HCT116 (cell line): ENCODE measurements at regions not wholly inside any gene's neighbourhood (a gene's known extent, or its start where the extent isn't known, plus 50 kb on each side); places are given as distances from the start of the nearest gene placed in this dataset.

Source experiments
- ATAC-seq: fragments of 200-7000 bp; cut with Tn5 transposase; 2 replicates; pipeline ENCODE4 v1.9.1; 2020; ENCODE audit warnings: mild to moderate bottlenecking, moderate library complexity
- BruUV-seq: library from RNA; stranded (reverse); fragments of 400-500 nt; replicated peaks from 2 replicates; lab custom pipeline; 2021; lab: Mats Ljungman, UMichigan
- CTCF ChIA-PET: fragments of 300-600 bp; sonication (Branson Sonifier 250); formaldehyde crosslinking; loops from one replicate; lab custom pipeline; 2021; ENCODE audit warnings: antibody characterized with exemption; lab: Charles Lee
- POLR2A ChIA-PET: fragments of 300-600, 350-600 bp; sonication (Branson Sonifier 250); formaldehyde crosslinking; loops from one replicate; lab custom pipeline; 2021; ENCODE audit warnings: antibody characterized with exemption; lab: Charles Lee
- RAD21 ChIA-PET, 2 experiments: fragments of 300-600 bp; sonication (Branson Sonifier 250); formaldehyde crosslinking; loops; one replicate each; lab custom pipeline; 2023; ENCODE audit warnings: low total read pairs in 2 of 2; ENCODE audit not compliant: uncharacterized antibody in 2 of 2, unreplicated experiment in 2 of 2, low non-redundant PET in 1 of 2; lab: Charles Lee
- DNase-seq: peaks from one replicate; pipeline ENCODE4 v3.0.0-alpha.2; 2010; ENCODE audit warnings: low read depth, low spot score
- H2AFZ ChIP-seq: fragments of 200-600 bp; shearing (Covaris generic), sonication (generic); 2 replicates; pipeline ENCODE4 v1.6.1; 2017; ENCODE audit warnings: low read depth, mixed run types, mixed read lengths, antibody characterized with exemption, low read length; ENCODE audit not compliant: poor library complexity, severe bottlenecking
- H3K27ac ChIP-seq: 2 replicates; pipeline ENCODE4 v1.5.1; 2012; ENCODE audit warnings: low read depth, low read length
- H3K27me3 ChIP-seq: fragments of 200-600 bp; sonication (generic); 2 replicates; pipeline ENCODE4 v1.6.1; 2016; ENCODE audit warnings: mixed run types, low read length, mixed read lengths; ENCODE audit not compliant: insufficient read depth
- H3K36me3 ChIP-seq, 2 experiments: fragments of 200-500 bp in 1 of 2; fragments of 200-600 bp in 1 of 2; sonication (Bioruptor generic) in 1 of 2; sonication (generic) in 1 of 2; 2 replicates each; pipeline versions ENCODE4 v1.5.1 to v1.6.1; 2014 to 2016; ENCODE audit warnings: low read length in 2 of 2, inconsistent platforms in 1 of 2, mixed read lengths in 1 of 2, mixed run types in 1 of 2; ENCODE audit not compliant: insufficient read depth in 2 of 2, control insufficient read depth in 1 of 2
- H3K4me1 ChIP-seq, 2 experiments: fragments of 200-600 bp in 1 of 2; sonication (generic) in 1 of 2; 2 replicates each; pipeline versions ENCODE4 v1.5.1 to v1.6.1; 2012 to 2017; ENCODE audit warnings: low read length in 2 of 2, inconsistent platforms in 1 of 2, mild to moderate bottlenecking in 1 of 2, mixed read lengths in 1 of 2, mixed run types in 1 of 2, moderate library complexity in 1 of 2; ENCODE audit not compliant: insufficient read depth in 2 of 2, control insufficient read depth in 1 of 2
- H3K4me2 ChIP-seq: fragments of 200-600 bp; sonication (generic); 2 replicates; pipeline ENCODE4 v1.6.1; 2017; ENCODE audit warnings: mixed run types, low read length, mixed read lengths
- H3K4me3 ChIP-seq, 2 experiments: fragments of 200-600 bp in 1 of 2; sonication (generic) in 1 of 2; replicated peaks in 1 of 2; 2 replicates each; pipeline ENCODE4 v1.5.1; 2011 to 2016; ENCODE audit warnings: low read length in 2 of 2, control low read depth in 1 of 2, low read depth in 1 of 2, mild to moderate bottlenecking in 1 of 2, mixed read lengths in 1 of 2, mixed run types in 1 of 2
- H3K79me2 ChIP-seq: fragments of 200-600 bp; sonication (generic); 2 replicates; pipeline ENCODE4 v1.6.1; 2017; ENCODE audit warnings: mild to moderate bottlenecking, mixed run types, low read length, moderate library complexity, mixed read lengths; ENCODE audit not compliant: insufficient read depth
- H3K9ac ChIP-seq: fragments of 200-600 bp; sonication (generic); 2 replicates; pipeline ENCODE4 v1.6.1; 2016; ENCODE audit warnings: low read length, mixed read lengths
- H3K9me2 ChIP-seq: fragments of 200-600 bp; sonication (generic), shearing (Covaris generic); 2 replicates; pipeline ENCODE4 v1.6.1; 2017; ENCODE audit warnings: mixed run types, mild to moderate bottlenecking, moderate library complexity; ENCODE audit not compliant: insufficient read depth
- H3K9me3 ChIP-seq, 2 experiments: fragments of 200-500 bp in 1 of 2; fragments of 200-600 bp in 1 of 2; sonication (Bioruptor generic) in 1 of 2; sonication (generic) in 1 of 2; 2 replicates each; pipeline ENCODE4 v1.6.1; 2014 to 2017; ENCODE audit warnings: low read length in 2 of 2, mixed read lengths in 2 of 2, inconsistent platforms in 1 of 2, low read depth in 1 of 2, mild to moderate bottlenecking in 1 of 2, mixed run types in 1 of 2, moderate library complexity in 1 of 2; ENCODE audit not compliant: control insufficient read depth in 1 of 2, insufficient read depth in 1 of 2
- H4K20me1 ChIP-seq: fragments of 200-600 bp; sonication (generic), shearing (Covaris generic); 2 replicates; pipeline ENCODE4 v1.6.1; 2017; ENCODE audit warnings: mixed run types, mild to moderate bottlenecking, moderate library complexity; ENCODE audit not compliant: insufficient read depth
- EGR1 ChIP-seq: IDR thresholded peaks from 2 replicates; pipeline ENCODE4 v1.6.1; 2012; ENCODE audit warnings: low read depth
- FOSL1 ChIP-seq: IDR thresholded peaks from 2 replicates; pipeline ENCODE4 v1.6.1; 2012; ENCODE audit warnings: low read depth
- JUND ChIP-seq: IDR thresholded peaks from 2 replicates; pipeline ENCODE4 v1.6.1; 2012
- RAD21 ChIP-seq: IDR thresholded peaks from 2 replicates; pipeline ENCODE4 v1.6.1; 2012; ENCODE audit warnings: low read depth, mild to moderate bottlenecking
- intact Hi-C: fragments of 100-400 bp; cut with micrococcal nuclease; formaldehyde crosslinking; loops from 2 replicates; pipeline ENCODE4 v1.10.0; 2022

GRCh38 chr10:4264209-4264865, 479.3 kb upstream of the KLF6 start:
- Histone ChIP-seq H3K27ac (no peak overlapping the region), H3K9me2 (no peaks in the 10 kb centered on the region), H3K4me1 (peaks cover 7 to 8% of the 10 kb centered on the region in 2 experiments; a peak in 3 of 4 replicates), H3K9me3 (no peaks in the 10 kb centered on the region), H3K4me3 (no peak overlapping the region), H3K36me3 (no peaks in the 10 kb centered on the region), H2AFZ (no peak overlapping the region), H3K79me2 (no peaks in the 10 kb centered on the region), H3K9ac (no peak overlapping the region), H3K4me2 (no peak overlapping the region), H3K27me3 (no peaks in the 10 kb centered on the region), H4K20me1 (no peaks in the 10 kb centered on the region)
- TF ChIP-seq FOSL1 (no peak), RAD21 (no peak)
- ChIA-PET RAD21 (no interaction called here), CTCF (no interaction called here), POLR2A (no interaction called here)
- DNase-seq (no peak), ATAC-seq (no peak)
- BruUV-seq, result no TSS peak
- intact Hi-C loops, result no loop called here

GRCh38 chr10:4263601-4263921, 478.6 kb upstream of the KLF6 start:
- no peak overlapping the region for H2AFZ ChIP-seq

More at GRCh38 chr10:4263601-4263921, 478.6 kb upstream of the KLF6 start:
- Histone ChIP-seq H3K4me2 (no peak overlapping the region), H3K4me3 (no peak overlapping the region), H3K9me2 (no peaks in the 10 kb centered on the region), H4K20me1 (no peaks in the 10 kb centered on the region), H3K27ac (no peak overlapping the region), H3K27me3 (no peaks in the 10 kb centered on the region), H3K36me3 (no peaks in the 10 kb centered on the region), H3K79me2 (no peaks in the 10 kb centered on the region), H3K9ac (no peak overlapping the region), H3K9me3 (no peaks in the 10 kb centered on the region), H3K4me1 (peaks cover 7 to 8% of the 10 kb centered on the region in 2 experiments; a peak in 3 of 4 replicates)
- intact Hi-C loops, result no loop called here
- ChIA-PET CTCF (no interaction called here), POLR2A (interaction anchor here (1.2 kb wide), 1 partner anchor 20 kb away, joined by 3 read pairs; no protein-coding TSS in a partner anchor), RAD21 (no interaction called here)
- DNase-seq, result no peak
- no peak for TF ChIP-seq EGR1
- no peak for TF ChIP-seq JUND
- ATAC-seq, result no peak
- BruUV-seq, result no TSS peak
